HK-2 (cell line): ENCODE measurements at regions not wholly inside any gene's neighbourhood (a gene's known extent, or its start where the extent isn't known, plus 50 kb on each side); places are given as distances from the start of the nearest gene placed in this dataset.

Experiments
- DNase-seq: peaks from one replicate; pipeline ENCODE4 v3.0.0-alpha.2; 2018; ENCODE audit not compliant: unreplicated experiment

- DNase-seq: no peak
Measured at GRCh38 chr4:107164962-107165475, 128.9 kb upstream of the DKK2 start.

GRCh38 chr4:107156443-107156842 is 120.3 kb upstream of the DKK2 start:
- no peak for DNase-seq

- DNase-seq: no peak
Measured at GRCh38 chr4:107155366-107155765, 119.3 kb upstream of the DKK2 start.

GRCh38 chr4:107153956-107154355 is 117.8 kb upstream of the DKK2 start:
- DNase-seq: no peak

- peak; percentile 8 for DNase-seq
Measured at GRCh38 chr4:107153228-107153627, 117.1 kb upstream of the DKK2 start.

- no peak for DNase-seq
Measured at GRCh38 chr4:107151173-107151572, 115.1 kb upstream of the DKK2 start.

- DNase-seq: no peak
Measured at GRCh38 chr4:107148904-107149303, 112.8 kb upstream of the DKK2 start.

- DNase-seq: no peak
Measured at GRCh38 chr4:107147873-107148272, 111.8 kb upstream of the DKK2 start.

GRCh38 chr4:107138433-107138832 is 102.3 kb upstream of the DKK2 start:
- DNase-seq: no peak

GRCh38 chr4:107133965-107134653 is 98.0 kb upstream of the DKK2 start:
- DNase-seq: no peak

GRCh38 chr4:107131295-107131694 is 95.2 kb upstream of the DKK2 start:
- no peak for DNase-seq

- no peak for DNase-seq
Measured at GRCh38 chr4:107130157-107130556, 94.0 kb upstream of the DKK2 start.

- no peak for DNase-seq
Measured at GRCh38 chr4:107129611-107130010, 93.5 kb upstream of the DKK2 start.

GRCh38 chr4:107129076-107129475 is 93.0 kb upstream of the DKK2 start:
- no peak for DNase-seq

GRCh38 chr4:107128116-107128515 is 92.0 kb upstream of the DKK2 start:
- no peak for DNase-seq

GRCh38 chr4:107125496-107125895 is 89.4 kb upstream of the DKK2 start:
- DNase-seq: no peak

GRCh38 chr4:107122736-107123135 is 86.6 kb upstream of the DKK2 start:
- no peak for DNase-seq

- DNase-seq: no peak
Measured at GRCh38 chr4:107120661-107121060, 84.5 kb upstream of the DKK2 start.

- no peak for DNase-seq
Measured at GRCh38 chr4:107117726-107118125, 81.6 kb upstream of the DKK2 start.

- no peak for DNase-seq
Measured at GRCh38 chr4:107115185-107115847, 79.2 kb upstream of the DKK2 start.

- DNase-seq: no peak
Measured at GRCh38 chr4:107114059-107114458, 77.9 kb upstream of the DKK2 start.

- no peak for DNase-seq
Measured at GRCh38 chr4:107098401-107098800, 62.3 kb upstream of the DKK2 start.

- DNase-seq: no peak
Measured at GRCh38 chr4:107094976-107095375, 58.9 kb upstream of the DKK2 start.
